ENCODE measurements at regions not wholly inside any gene's neighbourhood (a gene's known extent, or its start where the extent isn't known, plus 50 kb on each side); places are given as distances from the start of the nearest gene placed in this dataset.

- DNase-seq: no peak
Observed at GRCh38 chr3:67765575-67765974, 111.2 kb upstream of the SUCLG2 start.

GRCh38 chr3:67745296-67745695 lies 90.9 kb upstream of the SUCLG2 start:
- no peak for DNase-seq

- DNase-seq: no peak
Observed at GRCh38 chr3:67744699-67745098, 90.3 kb upstream of the SUCLG2 start.

GRCh38 chr3:67739851-67740250 lies 85.4 kb upstream of the SUCLG2 start:
- DNase-seq: no peak

GRCh38 chr3:67737906-67738865 lies 83.8 kb upstream of the SUCLG2 start:
- no peak for DNase-seq

GRCh38 chr3:67737140-67737539 lies 82.7 kb upstream of the SUCLG2 start:
- no peak for DNase-seq

- no peak for DNase-seq
Observed at GRCh38 chr3:67733269-67733950, 79.0 kb upstream of the SUCLG2 start.

- no peak for DNase-seq
Observed at GRCh38 chr3:67724434-67724833, 70.0 kb upstream of the SUCLG2 start.

- no peak for DNase-seq
Observed at GRCh38 chr3:67723863-67724262, 69.5 kb upstream of the SUCLG2 start.

- DNase-seq: no peak
Observed at GRCh38 chr3:67719333-67719732, 64.9 kb upstream of the SUCLG2 start.

- DNase-seq: no peak
Observed at GRCh38 chr3:67715971-67716370, 61.6 kb upstream of the SUCLG2 start.

GRCh38 chr3:67713764-67714469 lies 59.5 kb upstream of the SUCLG2 start:
- no peak for DNase-seq

GRCh38 chr3:67712259-67712658 lies 57.8 kb upstream of the SUCLG2 start:
- DNase-seq: no peak

GRCh38 chr3:67710396-67710795 lies 56.0 kb upstream of the SUCLG2 start:
- DNase-seq: no peak

GRCh38 chr3:67706934-67707333 lies 52.5 kb upstream of the SUCLG2 start:
- DNase-seq: no peak

GRCh38 chr3:67704322-67704721 lies 49.9 kb upstream of the SUCLG2 start:
- DNase-seq: no peak

Measured in stimulated activated CD4-positive, alpha-beta T cell treated with anti-CD3 and anti-CD28 coated beads, Interleukin-2, amount 100 ng/mL, for 48 hours (primary cell).